ENCODE measurements at regions not wholly inside any gene's neighbourhood (a gene's known extent, or its start where the extent isn't known, plus 50 kb on each side); places are given as distances from the start of the nearest gene placed in this dataset.

DNA sequence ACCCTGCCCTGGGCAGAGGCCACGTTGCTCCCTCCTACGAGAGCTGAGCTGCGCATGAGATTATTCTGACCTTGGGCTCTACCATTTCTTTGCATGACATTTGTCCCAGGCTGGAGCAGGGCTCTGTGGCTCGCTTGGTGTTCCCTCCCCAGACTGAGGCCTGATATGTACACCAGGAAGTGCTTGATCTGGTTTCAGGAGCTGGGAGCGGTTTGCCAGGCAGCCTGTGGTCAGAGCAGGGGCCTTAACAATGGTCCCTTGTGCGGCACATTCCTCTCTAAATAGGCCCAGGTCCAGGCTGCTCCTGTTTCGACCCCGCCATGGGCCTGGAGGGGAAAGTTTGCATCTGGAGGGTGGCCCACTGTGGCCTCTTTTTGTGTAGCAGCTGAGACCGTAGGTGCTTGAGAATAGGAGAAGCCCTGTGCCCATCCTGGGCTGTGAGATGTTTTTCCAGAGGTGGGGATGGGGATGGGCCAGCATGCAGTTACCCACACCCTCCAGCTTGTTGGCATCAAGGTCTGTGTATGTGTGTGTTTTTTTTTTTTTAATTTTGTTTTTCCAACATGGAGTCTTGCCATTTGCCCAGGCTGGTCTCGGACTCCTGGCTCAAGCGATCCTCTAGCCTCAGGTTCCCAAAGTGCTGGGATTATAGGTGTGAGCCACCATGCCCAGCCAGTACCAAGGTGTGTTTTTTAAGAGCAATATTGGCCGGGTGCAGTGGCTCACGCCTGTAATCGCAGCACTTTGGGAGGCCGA, 253.9 kb downstream of the SEC14L1 start (continued):
- TF ChIP-seq CERS6 (CRISPR knock-in tag; IDR thresholded peaks at IDR 0.05), result no peak
- TF ChIP-seq NONO (IDR thresholded peaks at IDR 0.05), result no peak
- TF ChIP-seq NONO (CRISPR knock-in tag; conservative IDR thresholded peaks at IDR 0.05), result peak; percentile 85
- peak; percentile 75 for TF ChIP-seq KDM6A (CRISPR knock-in tag; IDR thresholded peaks at IDR 0.05; ENCODE audit: low read depth)
- TF ChIP-seq, protein P1, sequence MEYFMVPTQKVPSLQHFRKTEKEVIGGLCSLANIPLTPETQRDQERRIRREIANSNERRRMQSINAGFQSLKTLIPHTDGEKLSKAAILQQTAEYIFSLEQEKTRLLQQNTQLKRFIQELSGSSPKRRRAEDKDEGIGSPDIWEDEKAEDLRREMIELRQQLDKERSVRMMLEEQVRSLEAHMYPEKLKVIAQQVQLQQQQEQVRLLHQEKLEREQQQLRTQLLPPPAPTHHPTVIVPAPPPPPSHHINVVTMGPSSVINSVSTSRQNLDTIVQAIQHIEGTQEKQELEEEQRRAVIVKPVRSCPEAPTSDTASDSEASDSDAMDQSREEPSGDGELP (IDR thresholded peaks at IDR 0.05; ENCODE audit: borderline replicate concordance, low read depth), result peak; percentile 70; the same call in 1 of the 2 replicates
- peak; percentile 63 for TF ChIP-seq POLR2G (IDR thresholded peaks at IDR 0.05; ENCODE audit: low read depth, low read length)
- peak; percentile 90 for TF ChIP-seq ZNF331 (CRISPR knock-in tag; IDR thresholded peaks at IDR 0.05)
- peak; percentile 83 for TF ChIP-seq BORCS8-MEF2B (CRISPR knock-in tag; IDR thresholded peaks at IDR 0.05)
- TF ChIP-seq MZF1 (CRISPR knock-in tag; IDR thresholded peaks at IDR 0.05; ENCODE audit: borderline replicate concordance), result peak; percentile 67; the same call in 1 of the 2 replicates
- no peak for TF ChIP-seq GTF2F1 (IDR thresholded peaks at IDR 0.05; ENCODE audit: low read length)
- TF ChIP-seq HNF4A (CRISPR knock-in tag; IDR thresholded peaks at IDR 0.05), result peak; percentile 76
- peak; percentile 81; the same call in 1 of the 2 replicates for TF ChIP-seq HOXA3 (CRISPR knock-in tag; IDR thresholded peaks at IDR 0.05)
- peak in 1 of 2 experiments; percentile 55; a peak in 3 of 4 replicates for TF ChIP-seq POLR2A (IDR thresholded peaks at IDR 0.05; ENCODE audit: insufficient read depth in 1 of 2, low read depth in 2 of 2, low read length in 2 of 2)
- TF ChIP-seq, protein P2, sequence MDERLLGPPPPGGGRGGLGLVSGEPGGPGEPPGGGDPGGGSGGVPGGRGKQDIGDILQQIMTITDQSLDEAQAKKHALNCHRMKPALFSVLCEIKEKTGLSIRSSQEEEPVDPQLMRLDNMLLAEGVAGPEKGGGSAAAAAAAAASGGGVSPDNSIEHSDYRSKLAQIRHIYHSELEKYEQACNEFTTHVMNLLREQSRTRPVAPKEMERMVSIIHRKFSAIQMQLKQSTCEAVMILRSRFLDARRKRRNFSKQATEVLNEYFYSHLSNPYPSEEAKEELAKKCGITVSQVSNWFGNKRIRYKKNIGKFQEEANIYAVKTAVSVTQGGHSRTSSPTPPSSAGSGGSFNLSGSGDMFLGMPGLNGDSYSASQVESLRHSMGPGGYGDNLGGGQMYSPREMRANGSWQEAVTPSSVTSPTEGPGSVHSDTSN (CRISPR knock-in tag; IDR thresholded peaks at IDR 0.05), result no peak
- TF ChIP-seq ASH2L (IDR thresholded peaks at IDR 0.05; ENCODE audit: insufficient read length, low read depth, low read length), result peak; percentile 61
- peak; percentile 80 for TF ChIP-seq RBM22 (optimal IDR thresholded peaks at IDR 0.05; ENCODE audit: low read length)
- TF ChIP-seq, protein P3, sequence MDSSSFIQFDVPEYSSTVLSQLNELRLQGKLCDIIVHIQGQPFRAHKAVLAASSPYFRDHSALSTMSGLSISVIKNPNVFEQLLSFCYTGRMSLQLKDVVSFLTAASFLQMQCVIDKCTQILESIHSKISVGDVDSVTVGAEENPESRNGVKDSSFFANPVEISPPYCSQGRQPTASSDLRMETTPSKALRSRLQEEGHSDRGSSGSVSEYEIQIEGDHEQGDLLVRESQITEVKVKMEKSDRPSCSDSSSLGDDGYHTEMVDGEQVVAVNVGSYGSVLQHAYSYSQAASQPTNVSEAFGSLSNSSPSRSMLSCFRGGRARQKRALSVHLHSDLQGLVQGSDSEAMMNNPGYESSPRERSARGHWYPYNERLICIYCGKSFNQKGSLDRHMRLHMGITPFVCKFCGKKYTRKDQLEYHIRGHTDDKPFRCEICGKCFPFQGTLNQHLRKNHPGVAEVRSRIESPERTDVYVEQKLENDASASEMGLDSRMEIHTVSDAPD (CRISPR knock-in tag; IDR thresholded peaks at IDR 0.05), result peak; percentile 100
- no peak for TF ChIP-seq TOE1 (CRISPR knock-in tag; IDR thresholded peaks at IDR 0.05)
- peak; percentile 92 for TF ChIP-seq ZFX (CRISPR knock-in tag; IDR thresholded peaks at IDR 0.05; ENCODE audit: low read depth)
- peak; percentile 86; the same call in 1 of the 2 replicates for TF ChIP-seq ZNF788 (CRISPR knock-in tag; IDR thresholded peaks at IDR 0.05; ENCODE audit: borderline replicate concordance)
- no peak for TF ChIP-seq AGO2 (optimal IDR thresholded peaks at IDR 0.05; ENCODE audit: low read depth, low read length)
- TF ChIP-seq DNMT3B (CRISPR knock-in tag; conservative IDR thresholded peaks at IDR 0.05), result no peak
- peak; percentile 50 for TF ChIP-seq ZNF691 (CRISPR knock-in tag; IDR thresholded peaks at IDR 0.05; ENCODE audit: borderline replicate concordance, low read depth)
- TF ChIP-seq THAP11 (CRISPR knock-in tag; IDR thresholded peaks at IDR 0.05), result no peak
- TF ChIP-seq PHF21A (CRISPR knock-in tag; IDR thresholded peaks at IDR 0.05), result peak; percentile 100
- TF ChIP-seq ARNTL (CRISPR knock-in tag; IDR thresholded peaks at IDR 0.05), result peak; percentile 78
- TF ChIP-seq YEATS4 (CRISPR knock-in tag; IDR thresholded peaks at IDR 0.05; ENCODE audit: borderline replicate concordance), result peak; percentile 55; the same call in 1 of the 2 replicates
- TF ChIP-seq ZNF652 (CRISPR knock-in tag; IDR thresholded peaks at IDR 0.05; ENCODE audit: borderline replicate concordance, low read depth), result 0 out of 2 replicates have a peak, but pooled peaks have one; percentile 43

Data from HepG2 (cell line).